ENCODE measurements at regions not wholly inside any gene's neighbourhood (a gene's known extent, or its start where the extent isn't known, plus 50 kb on each side); places are given as distances from the start of the nearest gene placed in this dataset.

- no peaks in the 10 kb centered on the region for H3K27me3 ChIP-seq
- no peak overlapping the region for H3K27ac ChIP-seq
- no peaks in the 10 kb centered on the region for H3K9me3 ChIP-seq
- DNase-seq (no peak), ATAC-seq (ENCODE audit: low FRiP score in 2 of 2) (no peak)
- TF ChIP-seq POLR2A (IDR thresholded peaks at IDR 0.05) (no peak), EP300 (IDR thresholded peaks at IDR 0.05) (no peak), CTCF (IDR thresholded peaks at IDR 0.05) (no peak), POLR2AphosphoS5 (IDR thresholded peaks at IDR 0.05) (no peak)
- WGBS, 2 donors: 61 to 72% methylated on average over 1 of the region's 1 CpG
- peaks cover 0 to 7% (median 6%) of the 10 kb centered on the region in 4 donors for H3K4me1 ChIP-seq
- H3K36me3 ChIP-seq: no peaks in the 10 kb centered on the region
- H3K4me3 ChIP-seq: no peak overlapping the region
These were observed 105.1 kb downstream of the SPRY1 start for GRCh38 chr4:123501733-123502132.

- DNase-seq (peak in 1 of 2 donors; percentile 39), ATAC-seq (ENCODE audit: low FRiP score in 2 of 2) (peak; percentile 24 to 63)
- 90 to 97% methylated on average over 4 of the region's 4 CpGs for WGBS, 2 donors
These were observed 107.2 kb downstream of the SPRY1 start for GRCh38 chr4:123503698-123504363.

GRCh38 chr4:123505095-123506010, 108.8 kb downstream of the SPRY1 start:
- no peaks in the 10 kb centered on the region for H3K9me3 ChIP-seq
- peaks cover 0 to 7% (median 6%) of the 10 kb centered on the region in 4 donors for H3K4me1 ChIP-seq
- TF ChIP-seq EP300 (IDR thresholded peaks at IDR 0.05) (no peak), POLR2AphosphoS5 (IDR thresholded peaks at IDR 0.05) (peak in 1 of 2 donors; percentile 13), POLR2A (IDR thresholded peaks at IDR 0.05) (peak in 1 of 4 donors; percentile 47), CTCF (IDR thresholded peaks at IDR 0.05) (no peak)
- WGBS, 2 donors: 2 to 4% methylated on average over 53 to 58 of the region's 58 CpGs
- no peaks in the 10 kb centered on the region for H3K27me3 ChIP-seq
- H3K36me3 ChIP-seq: no peaks in the 10 kb centered on the region
- peak overlapping the region; percentile 32 to 62 (median 50) for H3K4me3 ChIP-seq
- ATAC-seq (ENCODE audit: low FRiP score in 2 of 2) (peak; percentile 67 to 85), DNase-seq (peak; percentile 36 to 91)
- H3K27ac ChIP-seq: peak overlapping the region; percentile 77 to 85 (median 80)

More at GRCh38 chr4:123503698-123504363, 107.2 kb downstream of the SPRY1 start:
- TF ChIP-seq POLR2AphosphoS5 (IDR thresholded peaks at IDR 0.05): peak in 1 of 2 donors; percentile 61
- TF ChIP-seq CTCF (IDR thresholded peaks at IDR 0.05): no peak
- no peak for TF ChIP-seq EP300 (IDR thresholded peaks at IDR 0.05)
- peak in 1 of 4 donors; percentile 77 for TF ChIP-seq POLR2A (IDR thresholded peaks at IDR 0.05)
- no peaks in the 10 kb centered on the region for H3K9me3 ChIP-seq
- peaks cover 0 to 7% (median 6%) of the 10 kb centered on the region in 4 donors for H3K4me1 ChIP-seq
- H3K4me3 ChIP-seq: no peak overlapping the region
- H3K27ac ChIP-seq: peak overlapping the region in 1 of 4 donors; percentile 55
- no peaks in the 10 kb centered on the region for H3K27me3 ChIP-seq
- H3K36me3 ChIP-seq: no peaks in the 10 kb centered on the region

- Histone ChIP-seq H3K36me3 (no peaks in the 10 kb centered on the region), H3K27ac (peak overlapping the region; percentile 77 to 85 (median 80)), H3K4me3 (peak overlapping the region; percentile 32 to 62 (median 50)), H3K27me3 (no peaks in the 10 kb centered on the region), H3K9me3 (no peaks in the 10 kb centered on the region), H3K4me1 (peaks cover 0 to 7% (median 6%) of the 10 kb centered on the region in 4 donors)
- DNase-seq: no peak
- ATAC-seq (ENCODE audit: low FRiP score in 2 of 2): peak in 1 of 2 donors; percentile 39
- 59 to 67% methylated on average over 17 of the region's 17 CpGs for WGBS, 2 donors
- TF ChIP-seq POLR2AphosphoS5 (IDR thresholded peaks at IDR 0.05): peak in 1 of 2 donors; percentile 8
- TF ChIP-seq EP300 (IDR thresholded peaks at IDR 0.05): no peak
These were observed 109.6 kb downstream of the SPRY1 start for GRCh38 chr4:123506011-123506695.

Measured in upper lobe of left lung (tissue), 6 donors.